Ishikawa (cell line): ENCODE measurements at regions not wholly inside any gene's neighbourhood (a gene's known extent, or its start where the extent isn't known, plus 50 kb on each side); places are given as distances from the start of the nearest gene placed in this dataset.

ENCODE experiments used
- CEBPB ChIP-seq: IDR thresholded peaks from 2 replicates; pipeline ENCODE4 v1.6.1; 2012
- CREB1 ChIP-seq: IDR thresholded peaks from 2 replicates; pipeline ENCODE4 v1.6.1; 2012; ENCODE audit warnings: low read depth
- EGR1 ChIP-seq: IDR thresholded peaks from 2 replicates; pipeline ENCODE4 v1.6.1; 2012
- EP300 ChIP-seq: IDR thresholded peaks from 2 replicates; pipeline ENCODE4 v1.6.1; 2012; ENCODE audit warnings: borderline replicate concordance
- FOXM1 ChIP-seq: IDR thresholded peaks from 2 replicates; pipeline ENCODE4 v1.6.1; 2012; ENCODE audit warnings: low read depth, borderline replicate concordance
- MAX ChIP-seq: IDR thresholded peaks from 2 replicates; pipeline ENCODE4 v1.6.1; 2012
- NFIC ChIP-seq: IDR thresholded peaks from 2 replicates; pipeline ENCODE4 v1.6.1; 2012
- RAD21 ChIP-seq: IDR thresholded peaks from 2 replicates; pipeline ENCODE4 v1.6.1; 2012; ENCODE audit warnings: low read depth
- REST ChIP-seq: IDR thresholded peaks from 2 replicates; pipeline ENCODE4 v1.6.1; 2012; ENCODE audit warnings: low read depth, mild to moderate bottlenecking
- TAF1 ChIP-seq: IDR thresholded peaks from 2 replicates; pipeline ENCODE4 v1.6.1; 2012; ENCODE audit warnings: low read depth, mild to moderate bottlenecking
- TCF12 ChIP-seq: IDR thresholded peaks from 2 replicates; pipeline ENCODE4 v1.6.1; 2012; ENCODE audit warnings: low read depth
- TEAD4 ChIP-seq: IDR thresholded peaks from 2 replicates; pipeline ENCODE4 v1.6.1; 2012
- USF1 ChIP-seq: IDR thresholded peaks from 2 replicates; pipeline ENCODE4 v1.6.1; 2012
- YY1 ChIP-seq: IDR thresholded peaks from 2 replicates; pipeline ENCODE4 v1.6.1; 2012; ENCODE audit warnings: low read depth
- ZBTB7A ChIP-seq: IDR thresholded peaks from 2 replicates; pipeline ENCODE4 v1.6.1; 2012; ENCODE audit warnings: low read depth

GRCh38 chr9:129234491-129234890 lies 56.4 kb upstream of the IER5L start:
- TF ChIP-seq TCF12 (no peak), REST (no peak), TAF1 (no peak), NFIC (no peak), EP300 (no peak), EGR1 (no peak), YY1 (no peak), TEAD4 (no peak), ZBTB7A (no peak), CEBPB (no peak), RAD21 (no peak), USF1 (no peak), CREB1 (no peak), MAX (no peak), FOXM1 (no peak)

GRCh38 chr9:129232839-129233591 lies 55.0 kb upstream of the IER5L start:
- TF ChIP-seq TAF1 (no peak), NFIC (no peak), FOXM1 (no peak), EP300 (no peak), EGR1 (no peak), REST (no peak), USF1 (no peak), CEBPB (no peak), MAX (no peak), RAD21 (no peak), TEAD4 (no peak), YY1 (no peak), CREB1 (no peak), TCF12 (no peak), ZBTB7A (no peak)

GRCh38 chr9:129231759-129232158 lies 53.7 kb upstream of the IER5L start:
- no peak for TF ChIP-seq ZBTB7A
- no peak for TF ChIP-seq FOXM1
- no peak for TF ChIP-seq EP300
- TF ChIP-seq TCF12: no peak
- TF ChIP-seq CEBPB: no peak
- no peak for TF ChIP-seq USF1
- TF ChIP-seq TEAD4: no peak
- TF ChIP-seq CREB1: no peak
- TF ChIP-seq MAX: no peak
- TF ChIP-seq RAD21: no peak
- no peak for TF ChIP-seq TAF1
- TF ChIP-seq YY1: no peak
- TF ChIP-seq REST: no peak
